ENCODE measurements at regions not wholly inside any gene's neighbourhood (a gene's known extent, or its start where the extent isn't known, plus 50 kb on each side); places are given as distances from the start of the nearest gene placed in this dataset.

DNA sequence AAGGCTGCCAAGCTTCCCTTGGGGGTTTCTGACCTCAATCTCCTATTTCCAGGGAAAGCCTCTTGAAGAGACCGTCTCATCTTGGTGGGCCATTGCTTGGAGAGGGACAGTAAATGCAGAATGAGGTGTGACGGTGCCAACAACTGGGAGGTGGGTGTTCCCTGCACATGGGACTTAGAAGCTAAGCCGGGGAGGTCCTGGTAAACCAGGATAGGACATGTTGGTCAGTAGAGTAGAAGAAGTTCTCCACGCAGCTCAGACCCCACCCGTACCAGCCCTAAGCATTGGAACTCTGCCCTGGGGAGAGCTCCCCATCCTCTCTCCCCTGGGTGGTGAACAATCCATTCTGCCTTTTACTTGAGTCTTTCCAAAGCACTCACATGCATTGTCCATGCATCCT, 92.0 kb downstream of the SOX1 start:
- TF ChIP-seq EZH2 (IDR thresholded peaks at IDR 0.05; ENCODE audit: insufficient read depth, poor library complexity, severe bottlenecking) (no peak), EZH2phosphoT487 (IDR thresholded peaks at IDR 0.05; ENCODE audit: insufficient read depth, low read depth) (no peak)
